Left ventricle myocardium inferior (tissue), 1 donor: ENCODE measurements at regions not wholly inside any gene's neighbourhood (a gene's known extent, or its start where the extent isn't known, plus 50 kb on each side); places are given as distances from the start of the nearest gene placed in this dataset.

ENCODE experiments used
- DNase-seq: peaks from one replicate; pipeline ENCODE4 v3.0.0-alpha.2; 2020
- H3K27ac ChIP-seq: fragments of 200-600 bp; replicated peaks from 2 replicates; pipeline ENCODE4 v1.8.0; 2021
- H3K27me3 ChIP-seq: fragments of 200-600 bp; 2 replicates; pipeline ENCODE4 v1.8.0; 2021; ENCODE audit warnings: low read depth
- H3K36me3 ChIP-seq: fragments of 200-600 bp; 2 replicates; pipeline ENCODE4 v1.8.0; 2021
- H3K4me1 ChIP-seq: fragments of 200-600 bp; 2 replicates; pipeline ENCODE4 v1.8.0; 2021
- H3K4me3 ChIP-seq: fragments of 200-600 bp; 2 replicates; pipeline ENCODE4 v1.8.0; 2021; ENCODE audit warnings: mild to moderate bottlenecking, moderate library complexity
- H3K9me3 ChIP-seq: fragments of 200-600 bp; replicated peaks from 2 replicates; pipeline ENCODE4 v1.8.0; 2021
- intact Hi-C: fragments of 100-400 bp; cut with micrococcal nuclease; formaldehyde crosslinking; loops from one replicate; pipeline ENCODE4 v1.11.0; 2022
- TF ChIP-seq, protein P1 (sequence below): fragments of 200-600 bp; IDR thresholded peaks from 2 replicates; pipeline ENCODE4 v1.8.0; 2021; ENCODE audit warnings: antibody characterized with exemption, mild to moderate bottlenecking, borderline replicate concordance
- donor health status: DM: no; HTN: yes; CAD: no; lungs with severe emphysema.

DNA sequence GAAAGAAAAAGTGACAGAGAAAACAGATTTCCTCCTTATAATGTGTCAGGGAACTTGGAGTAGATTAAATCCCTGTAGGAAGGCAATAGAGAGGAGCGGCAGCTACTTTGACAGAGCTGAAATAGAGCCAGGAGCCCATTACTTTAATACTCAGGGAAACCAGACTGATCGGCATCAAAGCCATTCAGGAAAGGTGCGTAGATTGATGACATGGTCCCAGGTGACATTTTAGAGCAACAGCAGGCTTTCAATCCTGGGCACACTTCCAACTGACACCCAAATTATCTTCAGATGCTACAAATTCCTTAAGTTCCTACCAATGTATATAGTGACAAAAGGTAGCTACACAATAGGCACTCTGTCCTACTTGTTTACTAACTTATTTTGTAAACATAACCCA is 821.5 kb downstream of the CDH8 start:
- H3K27me3 ChIP-seq, result no peaks in the 10 kb centered on the region
- TF ChIP-seq, protein P1, sequence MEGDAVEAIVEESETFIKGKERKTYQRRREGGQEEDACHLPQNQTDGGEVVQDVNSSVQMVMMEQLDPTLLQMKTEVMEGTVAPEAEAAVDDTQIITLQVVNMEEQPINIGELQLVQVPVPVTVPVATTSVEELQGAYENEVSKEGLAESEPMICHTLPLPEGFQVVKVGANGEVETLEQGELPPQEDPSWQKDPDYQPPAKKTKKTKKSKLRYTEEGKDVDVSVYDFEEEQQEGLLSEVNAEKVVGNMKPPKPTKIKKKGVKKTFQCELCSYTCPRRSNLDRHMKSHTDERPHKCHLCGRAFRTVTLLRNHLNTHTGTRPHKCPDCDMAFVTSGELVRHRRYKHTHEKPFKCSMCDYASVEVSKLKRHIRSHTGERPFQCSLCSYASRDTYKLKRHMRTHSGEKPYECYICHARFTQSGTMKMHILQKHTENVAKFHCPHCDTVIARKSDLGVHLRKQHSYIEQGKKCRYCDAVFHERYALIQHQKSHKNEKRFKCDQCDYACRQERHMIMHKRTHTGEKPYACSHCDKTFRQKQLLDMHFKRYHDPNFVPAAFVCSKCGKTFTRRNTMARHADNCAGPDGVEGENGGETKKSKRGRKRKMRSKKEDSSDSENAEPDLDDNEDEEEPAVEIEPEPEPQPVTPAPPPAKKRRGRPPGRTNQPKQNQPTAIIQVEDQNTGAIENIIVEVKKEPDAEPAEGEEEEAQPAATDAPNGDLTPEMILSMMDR, result no peak
- H3K36me3 ChIP-seq, result no peaks in the 10 kb centered on the region
- no peak for DNase-seq
- H3K27ac ChIP-seq, result no peak overlapping the region
- H3K4me1 ChIP-seq, result no peaks in the 10 kb centered on the region
- H3K9me3 ChIP-seq, result no peaks in the 10 kb centered on the region
- intact Hi-C loops, result no loop called here
- H3K4me3 ChIP-seq, result no peak overlapping the region

DNA sequence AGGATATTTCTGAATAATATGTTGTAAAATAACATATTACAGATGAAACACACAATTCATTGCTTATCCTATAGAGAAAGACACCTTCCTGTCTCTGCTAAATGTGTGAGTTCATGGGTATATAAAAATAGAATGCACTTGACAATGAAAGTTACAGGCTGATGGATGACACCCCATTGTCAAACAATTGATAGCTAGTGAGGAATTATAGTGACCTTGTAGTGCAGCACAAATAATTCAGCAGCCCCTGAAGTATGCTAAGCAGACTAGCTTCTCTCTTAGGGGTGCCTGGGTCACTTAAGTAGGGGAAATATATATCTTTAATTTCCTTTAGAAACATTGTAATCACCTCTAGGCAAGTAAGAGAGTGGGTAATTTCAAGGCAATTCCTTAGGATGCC is 826.2 kb downstream of the CDH8 start:
- H3K4me1 ChIP-seq, result no peaks in the 10 kb centered on the region
- no peak for DNase-seq
- no peaks in the 10 kb centered on the region for H3K27me3 ChIP-seq
- H3K4me3 ChIP-seq, result no peak overlapping the region
- TF ChIP-seq, protein P1, result no peak
- no peaks in the 10 kb centered on the region for H3K36me3 ChIP-seq
- H3K9me3 ChIP-seq, result no peaks in the 10 kb centered on the region
- H3K27ac ChIP-seq, result no peak overlapping the region
- intact Hi-C loops, result no loop called here

DNA sequence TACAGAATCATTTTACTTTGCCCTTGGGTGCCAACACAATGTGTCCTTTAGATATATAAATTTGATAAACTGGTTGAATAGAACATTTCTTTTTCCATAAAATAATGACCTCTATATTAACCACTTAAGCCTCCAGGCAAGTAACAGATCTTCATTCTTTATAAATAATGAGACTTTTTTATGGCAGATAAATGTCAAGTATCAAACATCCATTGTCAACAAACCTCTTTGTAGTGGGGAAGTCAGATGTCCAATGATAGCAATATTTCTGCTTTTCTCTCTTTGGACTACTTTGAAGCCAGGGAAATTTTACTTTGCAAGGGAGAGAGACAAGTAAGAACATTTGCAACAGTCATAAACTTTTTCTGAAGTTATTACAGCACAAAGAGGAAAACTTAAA is 841.2 kb downstream of the CDH8 start:
- TF ChIP-seq, protein P1, result no peak
- intact Hi-C loops, result no loop called here
- H3K36me3 ChIP-seq, result no peaks in the 10 kb centered on the region
- H3K4me3 ChIP-seq, result no peak overlapping the region
- DNase-seq, result no peak
- H3K9me3 ChIP-seq, result no peaks in the 10 kb centered on the region
- no peaks in the 10 kb centered on the region for H3K4me1 ChIP-seq
- H3K27me3 ChIP-seq, result no peaks in the 10 kb centered on the region
- no peak overlapping the region for H3K27ac ChIP-seq

DNA sequence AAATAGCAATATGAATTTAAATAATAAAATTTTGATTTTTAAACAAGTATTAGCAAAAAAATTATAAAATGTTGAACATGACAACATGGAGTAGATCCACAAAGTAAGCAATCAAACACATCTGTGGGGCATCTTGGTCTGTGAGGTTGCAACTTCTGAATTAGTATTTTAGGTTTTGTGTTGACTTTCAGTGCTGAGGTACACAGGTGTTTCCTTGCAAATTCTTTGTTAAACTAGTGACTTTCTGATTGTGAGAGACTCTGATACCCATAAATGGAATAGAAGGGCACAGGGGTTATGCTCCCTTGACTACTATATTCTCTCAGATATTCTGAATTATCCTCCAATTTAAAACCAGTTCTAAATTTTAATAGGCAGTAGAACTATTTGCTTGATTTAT is 841.7 kb downstream of the CDH8 start:
- TF ChIP-seq, protein P1, result no peak
- H3K27me3 ChIP-seq, result no peaks in the 10 kb centered on the region
- H3K4me3 ChIP-seq, result no peak overlapping the region
- no peaks in the 10 kb centered on the region for H3K36me3 ChIP-seq
- no peaks in the 10 kb centered on the region for H3K4me1 ChIP-seq
- no peaks in the 10 kb centered on the region for H3K9me3 ChIP-seq
- H3K27ac ChIP-seq, result no peak overlapping the region
- no peak for DNase-seq
- intact Hi-C loops, result no loop called here

DNA sequence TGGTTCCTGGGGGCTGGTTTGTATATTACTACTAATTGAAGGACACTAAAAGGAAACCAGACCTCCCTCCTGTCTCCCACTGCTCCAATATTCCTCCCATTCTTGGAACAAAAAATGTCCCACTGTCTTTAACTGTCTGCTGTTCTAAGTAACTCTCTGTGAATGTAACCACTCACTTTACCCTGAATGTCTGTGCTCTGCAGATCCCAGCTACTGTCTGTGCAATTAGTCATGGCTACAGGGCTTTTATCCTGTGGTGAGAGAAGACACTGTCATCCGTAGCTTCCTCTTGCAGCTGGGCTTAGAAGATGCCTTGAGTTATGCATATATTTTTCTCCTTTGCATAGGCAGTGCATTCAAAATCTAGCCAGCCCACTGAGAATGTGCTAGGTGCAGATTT is 853.8 kb downstream of the CDH8 start:
- H3K4me1 ChIP-seq, result no peaks in the 10 kb centered on the region
- H3K36me3 ChIP-seq, result no peaks in the 10 kb centered on the region
- no peak overlapping the region for H3K27ac ChIP-seq
- intact Hi-C loops, result no loop called here
- H3K27me3 ChIP-seq, result no peaks in the 10 kb centered on the region
- no peaks in the 10 kb centered on the region for H3K9me3 ChIP-seq
- DNase-seq, result no peak
- H3K4me3 ChIP-seq, result no peak overlapping the region
- TF ChIP-seq, protein P1, result no peak

DNA sequence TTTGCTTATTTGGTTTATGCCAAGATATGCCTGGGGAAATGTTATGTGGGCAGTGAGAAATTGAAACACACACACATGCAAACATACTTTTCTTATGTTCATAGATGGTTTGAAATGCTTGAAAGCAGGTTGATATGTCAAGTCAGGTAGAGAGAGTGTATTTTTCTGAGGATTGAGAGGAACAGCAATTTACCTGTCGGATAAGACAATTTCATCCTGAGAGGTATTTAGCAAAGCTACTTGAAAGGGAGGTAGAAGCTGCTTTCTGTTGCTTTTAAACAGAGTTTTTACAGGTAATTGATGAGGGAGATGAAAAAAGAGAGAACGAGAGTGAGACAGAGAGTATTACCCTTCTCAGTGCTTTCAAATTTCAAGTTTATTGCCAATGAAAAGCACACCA is 854.3 kb downstream of the CDH8 start:
- H3K36me3 ChIP-seq, result no peaks in the 10 kb centered on the region
- H3K4me3 ChIP-seq, result no peak overlapping the region
- intact Hi-C loops, result no loop called here
- H3K4me1 ChIP-seq, result no peaks in the 10 kb centered on the region
- DNase-seq, result no peak
- no peak overlapping the region for H3K27ac ChIP-seq
- no peaks in the 10 kb centered on the region for H3K9me3 ChIP-seq
- no peaks in the 10 kb centered on the region for H3K27me3 ChIP-seq
- TF ChIP-seq, protein P1, result no peak
